GM18907 (cell line): ENCODE measurements at regions not wholly inside any gene's neighbourhood (a gene's known extent, or its start where the extent isn't known, plus 50 kb on each side); places are given as distances from the start of the nearest gene placed in this dataset.
"Not testable (repeated sequence)": the region's sequence is repeated elsewhere in the genome, so short reads cannot be mapped to it uniquely, and the experiment has no call there.

Experiments used
- ATAC-seq: cut with Tn5 transposase; IDR thresholded peaks from one replicate; pipeline ENCODE4 v1.9.1; 2021; ENCODE audit warnings: mild to moderate bottlenecking, moderate library complexity; ENCODE audit not compliant: unreplicated experiment

DNA sequence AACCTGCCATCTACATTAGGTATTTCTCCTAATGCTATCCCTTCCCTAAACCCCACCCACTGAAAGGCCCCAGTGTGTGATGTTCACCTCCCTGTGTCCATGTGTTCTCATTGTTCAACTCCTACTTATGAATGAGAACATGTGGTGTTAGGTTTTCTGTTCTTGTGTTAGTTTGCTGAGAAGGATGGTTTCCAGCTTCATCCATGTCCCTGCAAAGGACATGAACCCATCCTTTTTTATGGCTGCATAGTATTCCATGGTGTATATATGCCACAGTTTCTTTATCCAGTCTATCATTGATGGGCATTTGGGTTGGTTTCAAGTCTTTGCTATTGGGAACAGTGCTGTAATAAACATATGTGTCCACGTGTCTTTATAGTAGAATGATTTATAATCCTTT lies 149.2 kb downstream of the PCDH7 start:
- not testable (repeated sequence) for ATAC-seq

DNA sequence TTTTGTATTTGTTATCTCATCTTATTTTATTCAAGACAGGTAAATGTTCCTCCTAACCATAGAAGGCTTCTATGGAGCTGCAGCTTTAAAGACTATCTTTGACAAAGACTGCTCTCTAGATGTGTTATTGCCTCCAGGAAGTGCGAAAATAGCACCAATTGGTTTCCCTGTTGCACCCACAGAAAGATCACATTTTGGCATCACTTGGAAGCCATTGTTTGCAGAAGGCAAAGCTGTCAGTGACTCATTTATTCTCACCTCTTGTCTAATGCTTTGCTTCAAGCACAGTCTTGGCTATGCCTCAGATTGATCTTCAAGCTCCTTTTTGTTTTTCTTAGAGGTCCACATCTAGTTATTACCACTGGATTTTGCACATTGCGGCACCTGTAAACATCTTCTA lies 150.3 kb downstream of the PCDH7 start:
- ATAC-seq, result no peak

DNA sequence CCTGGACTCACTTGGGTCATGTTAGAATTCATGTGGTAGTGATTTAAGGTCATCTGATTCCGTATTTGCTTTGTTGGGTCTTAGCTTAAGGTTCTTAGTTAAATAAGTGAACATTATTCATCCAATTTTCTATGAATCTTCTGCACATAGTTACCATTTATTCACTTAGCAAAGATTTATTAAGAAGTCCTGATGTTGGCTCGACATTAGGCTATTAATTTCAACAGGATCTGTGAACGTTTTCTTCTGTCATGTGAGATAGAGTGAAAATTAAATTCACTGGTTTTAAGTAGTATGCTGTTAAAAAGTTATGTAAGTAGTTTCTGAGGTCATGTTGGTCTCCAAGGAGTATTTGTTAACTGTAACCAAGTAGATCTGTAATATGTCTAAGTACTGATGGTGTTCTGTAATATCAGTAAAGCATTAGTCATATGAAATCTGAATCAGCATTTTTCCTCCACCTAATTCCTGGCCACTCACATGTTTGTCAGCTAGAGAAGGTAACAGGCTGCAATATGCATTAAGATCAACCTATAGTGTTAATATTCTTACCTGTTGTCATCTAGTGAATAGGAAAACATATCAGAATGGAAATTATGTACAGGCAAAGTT lies 155.6 kb downstream of the PCDH7 start:
- ATAC-seq, result no peak

DNA sequence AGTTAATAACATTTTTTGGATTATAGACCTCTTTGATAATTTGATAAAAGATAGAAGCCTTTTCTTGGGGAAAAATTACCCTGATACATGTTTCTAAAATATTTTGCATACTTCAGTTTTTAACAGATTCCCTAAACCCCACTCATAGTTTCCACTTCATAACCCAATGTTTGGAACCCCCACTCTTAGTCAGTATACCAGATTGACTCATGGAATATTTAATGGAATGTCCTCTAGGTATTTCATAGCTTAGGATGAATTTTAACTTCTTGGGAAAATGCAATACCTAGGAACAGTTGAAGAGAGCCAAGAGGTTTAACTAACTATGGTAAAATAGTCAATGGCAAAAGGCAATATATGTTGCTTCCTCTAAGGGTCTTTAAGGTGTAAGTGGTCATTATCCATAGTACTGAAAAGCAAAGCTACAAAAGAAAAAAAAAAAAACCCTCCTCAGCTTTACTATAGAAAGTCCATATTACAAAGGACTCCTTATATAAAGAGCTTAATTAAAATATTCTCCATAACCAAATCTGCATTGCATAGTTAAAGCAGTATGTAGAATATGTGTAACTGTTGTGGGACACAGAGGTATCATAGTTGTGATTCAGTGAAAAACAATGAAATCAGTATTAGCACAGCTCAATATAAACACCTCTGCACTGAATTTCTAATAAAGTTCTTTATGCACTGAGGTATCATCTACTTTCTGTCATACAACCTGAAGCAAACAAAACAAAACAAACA lies 159.9 kb downstream of the PCDH7 start:
- no peak for ATAC-seq

DNA sequence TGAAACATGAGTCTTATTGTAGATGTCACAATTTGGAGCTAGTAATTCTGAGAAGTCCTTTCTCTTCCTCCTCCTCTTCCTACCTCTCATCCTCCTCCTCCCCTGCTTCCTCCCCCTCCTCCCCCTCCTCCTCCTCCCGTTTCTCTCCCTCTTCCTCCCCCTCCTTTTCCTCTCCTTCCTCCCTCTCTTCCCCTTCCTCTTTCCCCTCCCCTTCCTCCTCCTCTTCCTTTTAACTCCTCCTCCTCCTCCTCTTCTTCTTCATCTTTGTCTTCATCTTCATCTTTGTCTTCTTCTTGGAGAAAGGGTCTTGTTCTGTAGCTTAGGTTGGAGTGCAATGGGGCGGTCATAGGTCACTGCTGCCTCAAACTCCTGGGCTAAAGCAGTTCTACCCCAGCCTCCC lies 161.8 kb downstream of the PCDH7 start:
- ATAC-seq, result no peak

DNA sequence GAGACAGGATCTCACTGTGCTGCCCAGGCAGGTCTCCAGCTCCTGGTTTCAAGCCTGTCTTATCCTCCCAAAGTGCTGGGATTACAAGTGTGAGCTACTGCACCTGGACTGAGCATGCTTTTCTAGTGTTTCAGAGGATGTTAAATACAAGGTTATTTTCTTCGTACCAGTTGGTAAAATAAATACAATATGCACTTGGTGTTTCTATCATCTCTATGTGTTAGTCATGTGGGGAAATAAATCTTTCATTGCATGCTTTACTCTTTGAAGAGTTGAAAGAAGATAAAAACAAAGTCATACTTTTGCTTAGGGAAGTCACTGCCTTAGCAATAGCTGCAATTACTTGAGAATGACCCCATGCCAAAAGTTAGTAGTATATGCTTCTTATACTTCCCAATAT lies 162.3 kb downstream of the PCDH7 start:
- ATAC-seq, result no peak

DNA sequence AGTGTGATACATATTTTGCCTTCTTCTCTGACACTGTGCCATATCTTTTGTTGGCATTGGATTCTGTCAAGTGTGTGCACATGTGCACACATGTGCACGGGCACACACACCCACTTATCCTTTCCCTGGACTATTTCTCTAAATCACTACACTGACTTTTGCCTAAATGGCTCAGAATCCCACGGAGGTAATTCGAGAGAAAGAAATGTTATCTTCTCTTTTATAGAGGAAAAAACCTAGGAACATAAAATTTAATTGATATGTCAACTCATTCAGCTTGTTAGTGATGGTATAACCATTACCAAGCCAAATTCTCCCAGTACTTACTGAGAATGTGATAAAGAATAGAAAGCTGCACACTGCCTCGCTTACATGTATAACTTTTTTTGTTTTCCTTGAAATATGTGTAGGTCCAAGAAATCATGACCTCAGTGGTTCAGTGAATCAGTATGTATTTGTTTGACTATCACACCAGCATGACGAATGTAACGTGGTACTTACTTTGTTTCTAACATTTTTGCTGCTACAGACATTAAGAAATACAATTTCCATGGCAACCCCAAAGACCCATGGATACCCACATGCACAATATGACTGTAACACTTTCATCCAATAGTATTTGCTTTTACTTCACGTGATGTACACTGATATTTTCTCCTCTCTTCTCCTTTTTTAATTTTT lies 163.0 kb downstream of the PCDH7 start:
- ATAC-seq, result no peak

DNA sequence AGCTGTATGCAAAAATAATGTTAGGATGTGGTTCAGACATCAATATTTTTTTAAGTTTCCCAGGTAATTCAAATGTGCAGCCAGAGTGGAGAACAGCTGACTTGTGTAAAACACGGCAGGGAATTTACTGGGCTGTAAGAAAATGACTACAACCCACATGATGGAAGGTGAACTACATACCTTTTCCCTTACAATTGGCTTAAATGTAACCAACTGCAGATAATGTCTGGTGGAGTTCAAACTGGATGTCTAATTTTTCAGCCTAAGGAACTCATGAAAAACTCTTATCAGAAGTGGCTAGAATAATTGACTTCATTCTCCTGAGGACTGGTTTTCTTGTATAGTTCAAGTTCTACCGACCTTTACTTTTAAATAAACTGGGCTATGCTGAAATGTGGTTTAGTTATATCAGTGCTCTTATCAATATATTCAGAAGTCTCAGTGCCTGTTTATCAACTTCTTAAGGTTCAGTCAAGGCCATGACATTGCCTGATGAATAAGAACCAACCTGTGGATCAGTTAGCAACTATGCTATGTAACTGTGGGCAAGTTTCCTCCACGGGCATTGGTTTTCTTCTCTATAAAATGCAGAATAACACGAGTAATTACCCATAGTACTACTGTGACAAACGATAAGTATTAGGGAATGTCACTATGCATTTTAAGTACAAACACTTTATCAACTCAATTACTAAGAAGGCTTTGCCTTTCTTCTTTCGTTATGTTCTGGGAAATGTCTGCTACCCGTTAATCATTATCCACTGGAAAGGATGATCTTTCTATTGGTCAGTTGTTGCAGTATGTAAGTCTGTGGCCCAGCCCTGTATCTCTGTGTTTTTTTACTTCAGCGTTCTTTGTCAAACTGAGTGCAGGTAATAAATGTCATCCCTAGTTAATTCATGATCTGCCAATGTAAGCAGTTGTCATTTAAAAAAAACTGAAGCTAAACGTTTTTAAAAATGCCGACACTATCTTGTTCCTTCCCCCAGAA lies 181.6 kb downstream of the PCDH7 start:
- ATAC-seq, result no peak

DNA sequence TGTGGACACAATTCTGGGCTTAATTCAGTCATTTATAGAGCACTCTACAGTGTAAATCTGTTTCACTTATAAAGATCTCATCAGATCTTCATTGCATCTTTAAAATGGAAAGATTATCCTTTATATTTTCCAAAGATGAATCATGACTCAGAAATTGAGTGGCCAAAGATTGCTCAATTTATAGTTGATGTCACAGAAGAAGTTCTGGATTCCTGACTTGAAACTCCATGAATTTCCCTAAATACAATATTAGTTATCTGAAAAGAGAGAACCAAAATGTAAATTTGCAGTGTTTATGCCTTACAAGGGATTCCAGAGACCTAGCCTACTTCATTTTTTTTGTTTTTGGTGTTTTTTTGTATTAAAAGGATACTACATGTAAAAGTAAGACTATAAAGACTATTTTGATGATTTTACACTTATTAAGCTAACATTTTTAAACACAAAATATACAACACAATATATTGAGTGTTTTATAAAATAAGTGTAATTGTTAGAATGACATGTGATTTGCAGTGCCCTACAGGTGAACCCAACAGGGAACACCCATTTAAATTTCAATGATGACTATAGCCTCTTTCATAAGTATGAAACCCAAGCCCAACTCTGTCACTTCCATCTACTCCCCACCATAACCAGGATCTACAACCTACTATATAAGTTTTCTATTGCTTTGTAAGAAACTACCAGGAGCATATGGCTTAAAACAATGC lies 183.5 kb downstream of the PCDH7 start:
- no peak for ATAC-seq

DNA sequence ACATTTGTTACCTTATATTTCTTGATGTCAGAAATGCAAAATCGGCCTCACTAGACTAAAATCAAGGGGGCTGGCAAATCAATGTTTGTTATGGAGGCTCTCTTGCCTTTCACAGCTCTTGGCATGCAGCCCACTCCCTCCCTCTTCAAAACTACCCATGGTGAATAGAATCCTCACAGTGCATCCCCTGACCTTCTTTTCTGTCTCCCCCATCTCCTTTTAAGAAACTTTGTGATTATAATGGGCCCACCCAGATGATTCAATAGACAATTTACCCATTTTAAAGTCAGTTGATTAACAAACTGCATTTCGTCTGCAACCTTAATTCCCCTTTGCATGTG lies 184.0 kb downstream of the PCDH7 start:
- ATAC-seq, result no peak

DNA sequence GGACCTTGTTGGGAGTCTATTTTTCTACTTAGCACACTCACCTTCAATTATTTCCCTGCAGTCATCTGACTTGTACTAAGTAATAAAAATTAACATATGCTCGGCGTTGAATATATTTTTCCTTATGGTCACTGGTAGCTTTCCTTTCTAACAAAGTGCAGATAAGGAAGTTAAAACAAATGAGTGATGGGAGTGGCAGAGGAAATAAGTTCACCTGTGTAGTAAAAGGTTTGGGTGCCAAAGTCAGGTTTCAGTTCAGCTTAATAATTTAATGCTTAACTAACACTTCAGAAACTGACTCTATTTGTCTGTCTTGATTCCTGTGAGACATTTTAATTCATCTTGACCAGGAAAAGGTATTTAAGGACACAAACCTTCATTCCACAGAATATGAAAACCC lies 184.4 kb downstream of the PCDH7 start:
- ATAC-seq, result no peak

DNA sequence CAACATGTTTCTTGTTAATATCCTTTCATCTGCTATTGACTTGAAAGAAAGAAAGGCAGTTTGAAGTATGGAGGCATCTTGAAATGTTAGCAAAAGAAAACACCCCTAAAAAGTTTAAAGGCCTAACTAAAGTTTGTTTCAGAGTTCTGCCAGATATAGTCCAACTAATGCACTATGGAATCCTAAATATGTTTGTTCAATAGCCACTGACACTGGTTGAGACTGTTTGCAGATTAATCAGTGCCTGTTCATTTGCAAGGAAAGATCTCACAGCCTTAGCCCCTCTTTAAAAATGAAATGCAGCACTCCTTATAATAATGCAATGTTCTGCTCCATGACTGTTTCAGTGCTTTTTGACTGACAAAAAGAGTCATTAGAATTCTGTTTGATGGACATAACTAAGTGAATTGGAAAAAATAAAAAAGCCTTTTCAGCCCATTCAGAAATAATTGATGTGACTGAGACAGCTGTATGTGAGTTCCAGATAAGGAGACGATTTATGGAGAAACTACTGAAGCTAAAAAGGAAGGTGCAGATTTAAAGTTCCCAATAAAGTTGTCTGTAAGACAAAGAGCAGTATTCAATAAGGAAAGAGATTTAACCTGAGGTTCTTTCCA lies 192.0 kb downstream of the PCDH7 start:
- no peak for ATAC-seq

DNA sequence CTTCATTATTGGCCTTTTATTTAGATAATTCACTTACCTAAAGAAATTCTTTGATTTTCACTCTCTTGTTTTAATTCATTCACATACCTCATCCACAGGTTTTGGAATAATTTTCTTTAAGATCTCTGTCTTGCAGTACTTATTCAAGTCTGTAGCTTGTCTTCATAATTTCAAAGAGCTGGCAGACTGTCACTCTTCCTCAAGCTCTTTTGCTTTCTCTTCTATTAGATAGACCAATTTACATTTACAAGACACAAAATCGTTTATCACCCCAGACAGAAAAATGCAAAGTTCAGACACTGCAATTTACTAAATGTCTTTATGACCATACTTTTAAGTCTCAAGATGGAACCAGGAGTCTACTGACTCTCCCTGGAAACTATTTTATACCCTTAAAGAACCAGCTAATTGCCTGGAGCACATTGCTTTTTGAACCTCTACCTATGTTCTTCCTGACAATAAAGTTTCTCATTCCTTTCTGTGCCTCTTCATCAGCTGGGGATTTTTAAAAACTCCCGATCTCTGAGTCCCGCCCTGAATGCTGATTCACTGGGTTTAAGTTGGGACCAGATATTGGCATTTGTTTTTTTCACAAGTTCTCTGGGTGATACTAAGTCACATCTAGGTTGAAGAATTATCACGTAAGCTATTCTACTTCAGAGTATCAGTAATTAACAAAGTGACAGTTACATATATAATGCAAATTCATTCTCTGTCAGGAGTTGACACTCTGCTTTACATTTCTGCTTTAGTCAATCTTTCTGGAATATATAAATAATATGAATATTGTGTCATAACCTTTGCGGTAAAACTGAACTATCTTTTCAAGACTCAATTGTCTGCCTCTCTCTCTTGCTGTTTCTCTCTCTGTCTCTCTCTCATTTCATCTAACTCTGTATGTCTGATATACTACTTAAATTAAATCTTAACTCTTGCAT lies 196.4 kb downstream of the PCDH7 start:
- no peak for ATAC-seq

DNA sequence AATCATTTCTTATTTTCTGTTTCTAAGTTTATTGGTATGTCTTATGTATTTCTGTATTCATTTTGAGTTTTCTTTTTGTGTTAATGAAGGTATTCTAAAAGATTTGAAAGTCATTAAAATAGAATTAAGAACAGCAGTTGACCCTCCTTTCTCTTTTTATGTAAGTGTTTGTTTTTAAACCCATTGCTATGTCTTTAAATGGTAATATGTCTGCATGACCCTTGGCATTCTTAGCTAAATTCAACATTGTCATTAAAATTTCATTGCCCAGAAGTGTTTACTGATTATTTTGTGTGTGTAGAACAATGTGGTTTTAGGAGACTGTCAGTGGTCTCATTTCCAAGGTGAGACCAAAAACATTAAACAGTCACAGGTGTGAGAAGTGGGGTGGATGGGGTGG lies 197.8 kb downstream of the PCDH7 start:
- ATAC-seq, result no peak

DNA sequence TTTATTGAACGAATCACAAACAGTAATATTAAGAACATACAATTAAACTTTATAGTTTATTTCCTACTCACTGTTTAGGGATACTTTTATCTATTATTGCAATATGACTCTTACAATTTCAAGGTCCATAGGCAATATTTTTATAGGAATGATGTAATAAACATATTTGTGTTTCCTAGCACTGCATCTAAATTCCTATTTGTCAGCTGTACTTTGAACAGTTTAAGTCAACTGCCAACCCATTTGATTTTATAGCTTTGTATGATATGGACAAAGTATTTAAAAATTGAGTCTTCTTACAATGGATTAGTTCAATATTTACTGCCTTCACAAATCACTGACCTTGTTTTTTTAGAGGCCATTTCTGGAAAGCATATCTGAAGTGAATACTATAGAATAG lies 199.3 kb downstream of the PCDH7 start:
- ATAC-seq, result no peak

DNA sequence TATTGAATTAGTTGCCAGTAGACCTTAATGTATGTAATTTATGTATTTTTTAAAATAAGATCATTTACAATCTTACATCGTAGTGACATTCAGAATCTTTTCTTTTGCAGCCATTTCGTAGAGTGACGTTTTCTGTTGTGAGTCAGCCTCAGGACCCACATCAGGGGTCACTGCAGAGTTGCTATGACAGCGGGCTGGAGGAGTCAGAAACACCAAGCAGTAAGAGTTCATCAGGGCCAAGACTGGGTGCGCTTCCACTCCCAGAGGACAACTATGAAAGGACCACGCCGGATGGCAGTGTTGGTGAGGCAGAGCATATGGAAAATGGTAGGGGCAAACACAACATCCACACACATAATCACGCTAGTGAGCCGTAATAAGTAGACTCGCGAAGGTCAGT lies 199.9 kb downstream of the PCDH7 start:
- ATAC-seq, result no peak

DNA sequence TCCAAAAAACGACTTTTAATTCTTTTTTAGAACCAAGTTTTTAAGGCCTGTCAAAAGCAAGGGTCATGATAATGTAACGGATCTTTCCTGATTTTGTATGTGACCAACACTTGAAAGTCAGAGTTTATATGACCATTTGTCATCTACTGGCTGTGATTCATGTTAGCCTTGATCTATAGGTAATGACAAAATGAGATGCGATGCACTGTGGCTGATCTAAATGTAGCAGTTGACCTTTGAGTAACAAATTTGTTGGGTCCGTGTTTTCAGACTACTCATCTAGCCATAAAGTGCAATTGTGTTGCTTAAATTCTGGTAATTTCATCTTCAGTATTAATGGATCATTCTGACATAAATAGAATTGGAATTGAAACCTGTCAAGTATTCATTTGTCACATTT lies 202.5 kb downstream of the PCDH7 start:
- no peak for ATAC-seq

DNA sequence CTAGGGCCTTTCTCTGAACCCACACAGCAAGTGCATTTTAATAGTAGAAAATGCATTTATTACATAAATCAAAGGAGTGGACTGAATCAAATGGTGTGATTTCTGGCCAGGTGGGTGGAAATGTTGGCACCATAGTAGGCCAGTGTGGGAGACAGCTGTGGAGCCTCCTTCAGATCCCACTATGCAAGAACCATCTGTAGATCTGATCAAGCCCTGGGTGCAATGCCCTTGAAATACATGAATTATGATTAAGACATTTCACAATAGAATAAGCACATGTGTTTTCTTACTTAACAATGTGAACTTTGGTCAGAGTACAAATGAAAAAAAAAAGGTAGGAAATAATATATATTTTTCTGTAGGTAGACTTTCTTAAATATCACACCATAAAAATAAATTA lies 204.3 kb downstream of the PCDH7 start:
- ATAC-seq, result no peak

DNA sequence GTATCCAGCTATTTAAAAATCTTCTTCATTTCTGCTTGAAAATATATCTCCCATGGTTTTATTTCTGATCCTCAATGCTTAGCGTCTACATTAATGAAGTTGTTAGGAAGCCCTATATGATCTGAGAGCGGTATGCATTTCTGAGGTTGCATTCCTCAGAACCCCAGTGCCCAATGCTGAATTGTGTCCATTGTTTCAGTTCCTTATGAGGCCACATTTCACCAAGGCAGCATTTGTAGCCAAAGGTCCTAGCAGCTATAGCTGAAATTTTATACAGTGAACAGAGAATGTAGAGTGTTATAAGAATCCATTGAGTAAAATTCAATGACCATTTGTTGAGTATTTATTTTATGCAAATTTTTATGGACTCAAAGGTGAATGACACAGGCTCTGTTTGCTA lies 209.5 kb downstream of the PCDH7 start:
- no peak for ATAC-seq
